RWPE1 (cell line): ENCODE measurements at regions not wholly inside any gene's neighbourhood (a gene's known extent, or its start where the extent isn't known, plus 50 kb on each side); places are given as distances from the start of the nearest gene placed in this dataset.

Experiments
- CTCF ChIA-PET: fragments of 350-600 bp; sonication (Branson Sonifier 250); formaldehyde crosslinking; extraction: SDS; loops from one replicate; lab custom pipeline; 2021; lab: Yijun Ruan, JAX
- POLR2A ChIA-PET: fragments of 400-600 bp; formaldehyde crosslinking; extraction: SDS; loops from one replicate; lab custom pipeline; 2020; ENCODE audit warnings: antibody characterized with exemption; ENCODE audit not compliant: low non-redundant PET; lab: Yijun Ruan, JAX
- DNase-seq: peaks from one replicate; pipeline ENCODE4 v3.0.0; 2012; ENCODE audit warnings: low spot score
- H3K27ac ChIP-seq: fragments of 450-650 bp; 2 replicates; pipeline ENCODE4 v1.5.1; 2017
- CTCF ChIP-seq: fragments of 450-650 bp; conservative IDR thresholded peaks from 2 replicates; pipeline ENCODE4 v1.5.1; 2017; ENCODE audit warnings: low read depth, mild to moderate bottlenecking

- no peak for TF ChIP-seq CTCF
- ChIA-PET CTCF (interaction anchor here (0.7 kb wide), 1 partner anchor 67 kb away, joined by 3 read pairs; no protein-coding TSS in a partner anchor), POLR2A (no interaction called here)
- DNase-seq, result no peak
- H3K27ac ChIP-seq, result peak overlapping the region; percentile 63
These were observed 52.0 kb upstream of the RTN4 start for GRCh38 chr2:55102056-55102812.

GRCh38 chr2:55101466-55101865, 51.2 kb upstream of the RTN4 start:
- TF ChIP-seq CTCF, result no peak

GRCh38 chr2:55099878-55100820, 49.9 kb upstream of the RTN4 start:
- POLR2A ChIA-PET, result no interaction called here
- TF ChIP-seq CTCF, result no peak
- no peak for DNase-seq
- H3K27ac ChIP-seq, result no peak overlapping the region
- CTCF ChIA-PET, result no interaction called here

More at GRCh38 chr2:55101466-55101865, 51.2 kb upstream of the RTN4 start:
- POLR2A ChIA-PET, result no interaction called here
- DNase-seq, result no peak
- no peak overlapping the region for H3K27ac ChIP-seq
- CTCF ChIA-PET, result interaction anchor here (0.7 kb wide), 1 partner anchor 67 kb away, joined by 3 read pairs; no protein-coding TSS in a partner anchor
